ENCODE measurements at regions not wholly inside any gene's neighbourhood (a gene's known extent, or its start where the extent isn't known, plus 50 kb on each side); places are given as distances from the start of the nearest gene placed in this dataset.

DNA sequence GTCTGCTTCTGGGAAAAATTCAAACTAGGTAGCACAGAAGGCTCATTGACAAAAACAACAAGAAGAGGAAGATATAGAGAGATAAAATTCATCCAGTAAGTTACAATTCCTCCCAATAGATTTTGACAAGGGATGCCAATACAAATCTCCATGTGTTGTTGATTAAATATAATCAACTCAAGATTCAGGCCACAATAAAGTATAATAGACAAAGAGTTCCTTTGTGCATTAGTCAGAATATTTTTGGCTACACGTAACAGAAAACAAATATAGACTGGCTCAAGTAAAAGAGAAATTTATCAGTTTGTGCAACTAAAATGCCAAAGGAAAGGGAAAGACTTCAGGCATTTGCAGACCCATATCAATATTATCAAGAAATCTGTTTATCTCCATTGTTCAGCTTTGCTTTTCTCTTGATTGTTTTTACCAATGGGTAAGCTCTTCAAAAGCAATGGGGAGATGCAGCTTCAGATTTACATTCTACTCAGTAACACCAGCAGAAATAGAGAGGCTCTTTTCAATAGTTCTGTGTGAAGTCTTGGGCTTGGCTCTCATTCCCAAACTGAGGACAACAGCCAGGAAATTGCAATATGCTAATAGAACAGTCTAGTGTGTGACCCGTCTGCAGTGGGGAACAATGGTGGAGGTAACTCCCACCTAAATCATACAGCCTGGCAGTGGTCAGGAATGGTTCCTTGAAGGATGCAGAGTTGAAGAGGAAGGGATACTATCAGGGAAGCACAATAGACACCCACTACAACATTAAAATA, 77.6 kb upstream of the PROK2 start:
- DNase-seq (ENCODE audit: low spot score), result no peak
- Histone ChIP-seq H3K36me3 (replicated peaks; ENCODE audit: insufficient read depth, low read depth) (no peaks in the 10 kb centered on the region), H3K9me2 (replicated peaks; ENCODE audit: insufficient read depth) (no peaks in the 10 kb centered on the region), H2AFZ (no peak overlapping the region), H3K27me3 (peaks cover 10% of the 10 kb centered on the region), H3K4me1 (ENCODE audit: insufficient read depth) (no peaks in the 10 kb centered on the region), H3K4me3 (no peak overlapping the region), H3K9me3 (ENCODE audit: low read depth) (no peaks in the 10 kb centered on the region), H3K27ac (peak overlapping the region; percentile 43), H3K4me2 (no peak overlapping the region), H4K20me1 (ENCODE audit: insufficient read depth, poor library complexity, severe bottlenecking) (no peaks in the 10 kb centered on the region), H3K79me2 (no peaks in the 10 kb centered on the region)
- WGBS (ENCODE audit: low lambda C conversion rate, missing lambda C conversion rate), result 74% methylated on average over 2 of the region's 2 CpGs
- TF ChIP-seq EZH2phosphoT487 (IDR thresholded peaks at IDR 0.05; ENCODE audit: low read depth, severe bottlenecking, unreplicated experiment), result no peak
- no peak for TF ChIP-seq EZH2 (IDR thresholded peaks at IDR 0.05; ENCODE audit: borderline replicate concordance)
- TF ChIP-seq, protein P1, sequence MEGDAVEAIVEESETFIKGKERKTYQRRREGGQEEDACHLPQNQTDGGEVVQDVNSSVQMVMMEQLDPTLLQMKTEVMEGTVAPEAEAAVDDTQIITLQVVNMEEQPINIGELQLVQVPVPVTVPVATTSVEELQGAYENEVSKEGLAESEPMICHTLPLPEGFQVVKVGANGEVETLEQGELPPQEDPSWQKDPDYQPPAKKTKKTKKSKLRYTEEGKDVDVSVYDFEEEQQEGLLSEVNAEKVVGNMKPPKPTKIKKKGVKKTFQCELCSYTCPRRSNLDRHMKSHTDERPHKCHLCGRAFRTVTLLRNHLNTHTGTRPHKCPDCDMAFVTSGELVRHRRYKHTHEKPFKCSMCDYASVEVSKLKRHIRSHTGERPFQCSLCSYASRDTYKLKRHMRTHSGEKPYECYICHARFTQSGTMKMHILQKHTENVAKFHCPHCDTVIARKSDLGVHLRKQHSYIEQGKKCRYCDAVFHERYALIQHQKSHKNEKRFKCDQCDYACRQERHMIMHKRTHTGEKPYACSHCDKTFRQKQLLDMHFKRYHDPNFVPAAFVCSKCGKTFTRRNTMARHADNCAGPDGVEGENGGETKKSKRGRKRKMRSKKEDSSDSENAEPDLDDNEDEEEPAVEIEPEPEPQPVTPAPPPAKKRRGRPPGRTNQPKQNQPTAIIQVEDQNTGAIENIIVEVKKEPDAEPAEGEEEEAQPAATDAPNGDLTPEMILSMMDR (IDR thresholded peaks at IDR 0.05; ENCODE audit: poor library complexity), result no peak

DNA sequence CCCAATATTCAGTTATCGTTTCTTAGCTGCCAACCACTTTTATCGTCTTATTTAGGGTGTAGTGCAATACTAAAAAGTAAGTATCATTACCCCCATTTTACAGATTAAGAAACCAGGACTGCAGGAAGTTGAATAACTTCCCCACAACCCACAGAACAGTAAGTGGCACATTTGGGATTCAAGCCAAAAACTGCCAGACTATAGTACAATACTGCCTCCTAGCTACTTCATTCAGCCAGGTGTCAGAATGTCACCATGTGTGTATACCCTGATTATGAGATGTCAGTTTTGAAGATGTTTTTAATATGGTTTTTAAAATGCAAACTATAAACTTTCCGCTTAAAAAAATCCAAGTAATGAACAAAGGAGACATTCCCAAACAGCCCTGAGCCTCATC, 74.2 kb upstream of the PROK2 start:
- WGBS (ENCODE audit: low lambda C conversion rate, missing lambda C conversion rate), result 78% methylated on average over 3 of the region's 3 CpGs

DNA sequence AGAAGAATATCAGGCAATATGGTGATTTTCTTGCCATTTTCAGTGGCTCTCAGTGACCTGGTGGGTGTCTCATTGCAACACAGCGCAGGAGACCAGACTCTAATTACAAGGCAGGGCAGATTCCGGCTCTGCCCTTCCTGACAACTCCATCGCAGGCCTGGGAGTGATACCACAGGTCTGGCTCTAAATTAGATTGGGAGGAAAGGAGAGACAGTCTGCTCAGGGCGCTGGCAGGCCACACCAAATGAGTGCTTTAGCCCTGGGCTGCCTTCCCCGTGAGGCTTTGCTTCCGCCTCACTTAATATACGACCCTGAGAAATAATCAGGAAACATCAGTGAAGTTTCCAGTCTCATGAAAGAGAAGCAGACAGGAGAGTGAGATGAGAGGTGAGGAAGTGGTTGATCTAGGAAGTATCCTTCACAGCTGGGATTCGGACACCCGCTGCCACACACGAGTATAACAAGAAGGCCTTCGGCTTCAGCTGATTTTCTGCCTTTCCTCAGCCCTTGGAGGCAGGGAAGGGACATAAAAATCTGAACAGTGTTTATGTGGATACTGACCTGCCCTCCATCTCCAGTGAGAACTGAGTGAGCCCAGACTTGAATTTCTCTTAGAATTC, 73.7 kb upstream of the PROK2 start:
- H3K4me2 ChIP-seq, result no peak overlapping the region
- DNase-seq (ENCODE audit: low spot score), result no peak
- H3K27me3 ChIP-seq, result peaks cover 10% of the 10 kb centered on the region
- no peak overlapping the region for H2AFZ ChIP-seq
- 71% methylated on average over 11 of the region's 11 CpGs for WGBS (ENCODE audit: low lambda C conversion rate, missing lambda C conversion rate)
- no peak overlapping the region for H3K27ac ChIP-seq
- H3K4me1 ChIP-seq (ENCODE audit: insufficient read depth), result no peaks in the 10 kb centered on the region
- no peaks in the 10 kb centered on the region for H4K20me1 ChIP-seq (ENCODE audit: insufficient read depth, poor library complexity, severe bottlenecking)
- no peaks in the 10 kb centered on the region for H3K36me3 ChIP-seq (replicated peaks; ENCODE audit: insufficient read depth, low read depth)
- H3K9me2 ChIP-seq (replicated peaks; ENCODE audit: insufficient read depth), result no peaks in the 10 kb centered on the region
- H3K9me3 ChIP-seq (ENCODE audit: low read depth), result no peaks in the 10 kb centered on the region
- TF ChIP-seq EZH2 (IDR thresholded peaks at IDR 0.05; ENCODE audit: borderline replicate concordance) (no peak), EZH2phosphoT487 (IDR thresholded peaks at IDR 0.05; ENCODE audit: low read depth, severe bottlenecking, unreplicated experiment) (no peak)
- TF ChIP-seq, protein P1 (IDR thresholded peaks at IDR 0.05; ENCODE audit: poor library complexity), result no peak
- no peak overlapping the region for H3K4me3 ChIP-seq
- H3K79me2 ChIP-seq, result no peaks in the 10 kb centered on the region

More for the DNA sequence above, 74.2 kb upstream of the PROK2 start:
- Histone ChIP-seq H3K9me3 (ENCODE audit: low read depth) (no peaks in the 10 kb centered on the region), H3K4me2 (no peak overlapping the region), H2AFZ (no peak overlapping the region), H3K4me1 (ENCODE audit: insufficient read depth) (no peaks in the 10 kb centered on the region), H4K20me1 (ENCODE audit: insufficient read depth, poor library complexity, severe bottlenecking) (no peaks in the 10 kb centered on the region), H3K36me3 (replicated peaks; ENCODE audit: insufficient read depth, low read depth) (no peaks in the 10 kb centered on the region), H3K27ac (no peak overlapping the region), H3K9me2 (replicated peaks; ENCODE audit: insufficient read depth) (no peaks in the 10 kb centered on the region), H3K27me3 (peaks cover 10% of the 10 kb centered on the region), H3K79me2 (no peaks in the 10 kb centered on the region), H3K4me3 (no peak overlapping the region)
- TF ChIP-seq EZH2 (IDR thresholded peaks at IDR 0.05; ENCODE audit: borderline replicate concordance), result no peak
- TF ChIP-seq, protein P1 (IDR thresholded peaks at IDR 0.05; ENCODE audit: poor library complexity), result peak; percentile 58
- no peak for TF ChIP-seq EZH2phosphoT487 (IDR thresholded peaks at IDR 0.05; ENCODE audit: low read depth, severe bottlenecking, unreplicated experiment)
- DNase-seq (ENCODE audit: low spot score), result peak; percentile 59

Data from hepatocyte (in vitro differentiated cells).